GM03348 (cell line): ENCODE measurements at regions not wholly inside any gene's neighbourhood (a gene's known extent, or its start where the extent isn't known, plus 50 kb on each side); places are given as distances from the start of the nearest gene placed in this dataset.
A peak's percentile ranks its signal among the peaks of the same experiment; 100 is the strongest.
"Not testable (repeated sequence)": the region's sequence is repeated elsewhere in the genome, so short reads cannot be mapped to it uniquely, and the experiment has no call there.

ENCODE experiments used
- DNase-seq: peaks from one replicate; pipeline ENCODE4 v3.0.0; 2012; ENCODE audit warnings: low spot score

DNA sequence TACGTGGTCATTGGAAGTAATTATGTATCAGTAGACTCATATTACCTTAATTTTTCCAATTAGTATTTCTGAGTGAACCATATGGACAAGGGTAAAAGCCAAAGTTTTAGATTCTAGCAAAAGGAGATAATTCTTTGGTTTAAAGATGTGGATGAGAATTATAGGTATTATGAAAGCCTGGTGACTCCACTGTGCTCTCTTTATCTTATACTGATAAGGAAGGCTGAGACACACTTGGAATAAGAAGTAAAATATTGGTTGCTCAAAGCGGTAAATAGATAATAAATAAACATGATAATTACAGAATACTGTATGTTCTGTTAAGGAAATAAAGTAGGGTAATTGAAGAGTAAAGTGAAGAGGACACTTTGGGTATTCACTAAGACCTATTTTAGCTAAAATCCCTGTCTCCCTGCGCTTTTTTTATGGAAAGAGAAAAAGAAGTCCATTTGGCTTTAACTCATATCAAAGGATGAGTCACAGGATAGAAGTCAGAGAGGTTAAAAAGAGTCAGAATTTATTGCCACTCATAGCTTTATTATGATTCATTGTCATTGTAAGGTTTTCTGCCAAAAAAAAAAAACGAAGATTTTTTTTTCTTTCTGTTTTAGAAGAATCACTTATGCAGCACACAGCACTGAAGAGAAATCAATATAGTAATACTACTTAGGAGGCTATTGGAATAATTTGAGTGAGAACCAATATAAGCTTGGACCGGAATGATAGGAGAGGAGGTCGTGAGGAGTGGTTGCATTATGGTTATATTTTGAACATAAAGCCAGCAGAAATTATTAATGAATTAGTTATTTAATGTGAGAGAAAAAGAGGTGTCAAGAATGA is 2463.1 kb downstream of the ARAP2 start:
- DNase-seq: peak; percentile 4

GRCh38 chr4:33785843-33786242 is 2458.5 kb downstream of the ARAP2 start:
- DNase-seq: no peak

DNA sequence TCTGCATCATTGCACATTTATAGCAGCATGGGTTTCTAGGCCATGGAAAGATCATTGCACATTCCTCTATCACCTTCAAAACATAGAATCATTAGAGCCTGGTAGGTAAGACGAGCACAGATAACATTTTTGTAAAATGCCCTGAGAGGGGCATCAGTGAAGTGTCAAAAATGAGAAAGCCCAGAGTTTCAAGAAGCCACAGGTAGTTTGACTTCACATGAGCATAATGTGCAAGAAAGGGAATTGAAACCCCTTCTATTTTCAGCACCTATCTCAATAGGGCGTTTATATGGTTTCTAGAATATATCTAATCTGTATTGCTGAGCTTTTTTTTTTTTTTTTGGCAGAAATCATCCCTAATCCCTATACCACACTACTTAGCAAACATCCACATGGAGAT is 2441.7 kb downstream of the ARAP2 start:
- DNase-seq: no peak

DNA sequence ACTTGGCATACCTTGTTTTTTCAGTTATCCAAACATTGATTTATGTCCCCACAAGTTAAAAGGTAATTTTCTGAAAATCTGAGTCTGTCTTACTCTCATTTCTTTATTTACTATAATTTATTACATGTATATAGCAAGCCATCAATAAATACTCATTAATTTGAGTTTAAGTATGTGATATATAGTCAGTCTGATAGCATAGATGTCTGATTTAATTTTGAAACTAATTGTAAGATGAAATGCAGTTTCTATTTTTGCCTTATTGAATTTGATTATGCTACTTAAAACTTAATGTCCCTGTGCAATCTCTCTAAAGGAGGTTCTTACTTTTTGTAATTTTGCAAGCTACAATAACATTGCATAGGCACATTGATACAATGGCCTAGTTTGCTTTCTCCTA is 2418.6 kb downstream of the ARAP2 start:
- no peak for DNase-seq

GRCh38 chr4:33829356-33829755 is 2415.0 kb downstream of the ARAP2 start:
- not testable (repeated sequence) for DNase-seq

- peak; percentile 13 for DNase-seq
Measured at GRCh38 chr4:33831442-33832066, 2412.8 kb downstream of the ARAP2 start.

GRCh38 chr4:33835764-33836163 is 2408.6 kb downstream of the ARAP2 start:
- DNase-seq: not testable (repeated sequence)

DNA sequence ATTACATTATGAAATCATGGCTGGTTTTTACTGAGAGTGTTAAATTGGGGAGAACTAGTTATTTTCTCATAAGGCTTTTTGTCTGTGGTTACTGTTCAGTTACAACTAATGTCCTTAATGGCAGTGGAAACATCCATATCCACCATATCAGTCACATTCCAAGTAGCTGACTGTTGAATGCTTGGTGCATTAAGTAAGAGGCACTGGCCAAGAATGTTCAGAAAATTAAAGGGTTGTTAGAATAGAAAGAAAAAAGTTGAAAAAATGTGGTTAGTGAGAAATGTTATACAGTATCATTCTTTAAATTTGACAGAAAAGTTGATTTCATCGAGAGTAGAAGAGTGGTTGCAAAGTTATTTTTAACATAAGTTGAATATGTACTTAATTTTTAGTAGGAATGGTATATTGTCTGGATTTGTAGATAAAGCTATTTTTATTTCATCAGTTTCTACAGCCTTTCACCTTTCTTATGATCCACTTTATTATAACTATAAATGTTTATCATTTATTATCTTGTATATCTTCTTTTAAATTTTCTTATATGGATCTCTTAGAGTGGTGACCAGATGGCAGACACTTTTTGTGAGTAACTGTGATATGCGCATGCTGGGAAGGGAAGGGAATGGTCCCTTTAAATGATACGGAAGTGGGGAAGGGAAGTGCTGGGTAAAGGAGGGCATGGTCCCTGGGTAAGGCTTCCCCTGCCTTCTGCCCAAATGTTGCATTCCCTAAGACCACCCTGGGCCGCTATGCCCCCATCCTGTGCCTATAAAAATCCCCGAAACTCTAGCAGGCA is 2407.1 kb downstream of the ARAP2 start:
- peak; percentile 47 for DNase-seq

- DNase-seq: no peak
Measured at GRCh38 chr4:33841120-33841519, 2403.2 kb downstream of the ARAP2 start.

DNA sequence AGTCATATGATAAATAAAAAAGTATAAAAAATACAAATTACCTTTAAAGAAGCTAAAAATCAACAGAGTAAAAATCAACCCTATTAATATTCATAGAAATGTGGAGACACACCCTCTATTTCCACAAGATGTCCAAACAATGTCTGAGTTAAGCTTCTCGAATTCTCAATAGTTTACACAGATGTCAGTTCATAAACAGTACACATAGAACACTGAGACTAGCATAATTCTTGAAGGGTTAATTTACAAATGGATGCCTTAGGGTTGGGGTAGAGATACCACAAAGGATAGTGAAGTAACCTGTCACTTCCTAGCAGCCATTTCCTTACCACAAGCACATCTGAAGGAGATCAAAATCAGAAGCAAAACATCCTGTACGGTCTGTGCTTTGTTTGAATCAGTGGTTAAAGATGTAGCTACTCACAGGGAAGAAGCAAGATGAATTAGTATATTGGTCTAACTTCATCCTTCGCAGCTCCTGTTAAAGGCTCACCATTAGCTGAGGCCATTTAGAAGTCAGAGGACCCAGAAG is 2393.9 kb downstream of the ARAP2 start:
- DNase-seq: no peak

- not testable (repeated sequence) for DNase-seq
Measured at GRCh38 chr4:33853670-33854069, 2390.6 kb downstream of the ARAP2 start.

DNA sequence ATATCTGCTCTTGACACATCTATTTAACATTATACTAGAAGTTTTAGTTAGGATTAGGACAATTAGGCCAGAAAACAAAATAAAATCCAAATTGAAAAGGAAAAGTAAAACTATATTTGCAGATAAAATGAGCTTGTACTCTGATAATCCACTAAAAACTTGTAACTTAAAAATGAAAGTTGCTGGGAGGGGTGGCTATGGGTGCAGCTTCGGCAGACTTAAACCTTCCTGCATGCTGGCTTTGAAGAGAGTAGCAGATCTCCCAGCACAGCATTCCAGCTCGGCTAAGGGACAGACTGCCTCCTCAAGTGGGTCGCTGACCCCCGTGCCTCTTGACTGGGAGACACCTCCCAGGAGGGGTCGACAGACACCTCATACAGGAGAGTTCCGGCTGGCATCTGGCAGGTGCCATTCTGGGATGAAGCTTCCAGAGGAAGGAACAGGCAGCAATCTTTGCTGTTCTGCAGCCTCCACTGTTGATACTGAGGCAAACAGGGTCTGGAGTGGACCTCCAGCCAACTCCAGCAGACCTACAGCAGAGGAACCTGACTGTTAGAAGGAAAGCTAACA is 2379.9 kb downstream of the ARAP2 start:
- DNase-seq: no peak

DNA sequence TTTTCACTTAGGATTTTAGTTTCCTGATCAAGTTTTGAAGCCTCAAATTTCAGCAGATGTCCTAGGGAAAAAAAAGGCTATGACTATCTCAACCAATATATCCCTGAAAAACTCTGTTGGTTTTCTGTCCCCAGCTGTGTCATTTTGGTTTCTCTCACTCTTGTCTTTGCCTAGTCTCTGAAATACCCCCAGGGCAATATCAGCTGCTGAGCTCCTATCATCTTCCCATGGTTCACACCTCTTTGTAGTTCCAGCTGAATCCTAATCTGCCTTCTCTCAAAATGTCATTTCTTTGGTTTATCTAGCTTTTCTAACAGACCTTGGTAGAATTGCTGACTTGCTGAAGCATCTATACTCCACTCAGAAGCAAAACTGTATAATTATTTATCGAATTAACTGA is 2370.5 kb downstream of the ARAP2 start:
- no peak for DNase-seq

DNA sequence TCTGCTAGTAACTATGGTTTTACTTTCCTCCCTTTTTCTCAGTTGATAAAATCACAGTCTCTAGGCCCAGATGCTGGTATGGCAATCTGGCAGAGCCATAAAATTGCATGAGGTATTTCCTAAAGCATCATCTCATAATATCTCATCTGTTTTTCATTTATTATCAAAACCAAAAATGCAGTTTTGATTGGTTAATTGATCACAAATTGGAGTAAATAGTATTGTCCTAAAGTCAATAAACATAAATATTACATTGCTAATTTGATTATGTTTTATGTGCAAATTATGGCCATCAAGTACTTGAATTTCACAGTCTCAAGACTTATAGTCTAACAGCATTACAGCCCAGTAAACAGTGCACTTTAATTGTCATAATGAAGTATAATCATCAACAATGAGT is 2365.6 kb downstream of the ARAP2 start:
- DNase-seq: no peak

DNA sequence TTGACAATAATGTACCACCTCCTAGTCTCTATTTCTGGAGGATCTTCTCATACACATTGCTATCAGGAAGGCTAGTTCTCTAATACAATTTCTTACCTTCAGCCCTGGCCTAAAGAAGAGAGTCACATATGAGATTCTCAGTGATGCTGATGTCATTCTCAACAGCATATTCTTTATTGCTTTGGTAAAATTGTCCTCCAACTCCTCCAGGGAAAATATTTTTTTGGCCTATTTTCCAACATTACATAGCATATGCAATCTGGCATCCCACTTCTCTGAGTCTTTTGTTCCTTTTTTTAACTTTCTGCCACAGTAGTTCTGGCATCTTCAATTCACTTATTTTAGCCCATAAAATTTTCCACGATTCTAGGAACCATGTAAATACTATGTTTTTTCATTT is 2363.1 kb downstream of the ARAP2 start:
- no peak for DNase-seq

DNA sequence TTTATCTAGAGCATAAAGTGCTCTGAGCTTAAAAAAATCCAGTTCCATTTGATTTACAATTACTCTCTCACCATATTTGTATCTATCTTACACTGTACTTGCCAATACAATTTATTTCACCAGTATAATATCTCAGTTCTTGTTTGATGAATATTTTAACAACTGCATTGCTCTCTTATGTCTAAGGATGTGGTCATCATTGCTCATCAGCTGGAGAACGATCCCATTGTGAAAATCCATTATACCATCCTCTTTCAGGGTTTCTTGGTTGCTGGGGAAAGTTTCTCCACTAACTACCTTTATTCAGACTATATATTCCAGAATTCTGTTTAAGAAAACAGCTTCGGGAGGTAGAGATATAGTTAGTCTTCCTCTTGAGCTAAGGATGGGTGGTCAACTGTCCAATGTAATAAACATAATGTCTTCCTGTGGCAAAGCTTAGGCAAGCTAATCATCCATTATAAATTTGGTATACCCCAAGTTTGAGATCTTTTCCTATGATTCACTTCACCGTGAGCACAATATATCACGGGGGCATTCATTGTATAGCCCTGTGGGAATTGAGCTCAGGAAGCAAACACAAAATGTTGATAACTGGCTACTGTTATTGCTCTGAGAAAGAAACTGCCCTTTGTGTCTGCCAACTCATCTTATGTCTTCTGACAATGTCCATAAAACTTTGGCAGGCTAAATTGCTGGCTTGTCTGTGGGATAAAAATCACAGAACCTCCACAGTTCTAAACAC is 2361.9 kb downstream of the ARAP2 start:
- peak; percentile 25 for DNase-seq

DNA sequence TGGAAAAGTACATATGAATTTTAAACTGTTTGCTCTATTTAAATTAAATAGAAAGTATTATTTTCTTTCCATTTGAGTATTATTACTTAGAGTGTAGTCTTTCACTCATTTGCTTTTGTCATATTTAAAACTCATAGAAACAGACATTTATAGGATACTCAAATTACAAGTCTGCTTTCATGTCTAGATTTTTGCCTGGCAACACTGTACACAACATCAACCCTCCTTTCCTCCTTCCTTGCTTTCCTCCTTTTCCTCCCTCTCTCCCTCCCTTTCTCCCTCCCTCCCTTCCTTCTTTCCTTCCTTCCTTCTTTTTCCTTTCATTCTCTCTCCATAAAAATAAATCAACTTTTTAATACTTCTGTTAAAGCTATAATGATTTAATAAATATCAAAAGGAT is 2361.2 kb downstream of the ARAP2 start:
- no peak for DNase-seq

DNA sequence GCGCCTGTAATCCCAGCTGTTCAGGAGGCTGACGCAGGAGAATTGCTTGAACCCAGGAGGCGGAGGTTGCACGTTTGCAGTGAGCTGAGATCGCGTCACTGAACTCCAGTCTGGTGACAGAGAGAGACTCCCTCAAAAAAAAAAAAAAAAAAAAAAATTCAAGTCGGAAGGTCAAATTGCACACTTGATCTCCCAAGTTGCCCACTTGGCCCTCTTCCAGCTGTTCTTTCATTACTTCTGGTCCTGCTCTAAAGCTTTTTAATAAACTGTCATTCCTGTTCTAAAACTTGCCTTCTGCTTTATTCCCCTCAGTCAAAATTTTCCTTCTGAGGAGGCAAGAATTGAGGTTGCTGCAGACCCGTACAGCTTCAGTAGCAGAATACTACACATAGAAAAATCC is 2358.0 kb downstream of the ARAP2 start:
- no peak for DNase-seq

- DNase-seq: no peak
Measured at GRCh38 chr4:33890841-33891240, 2353.5 kb downstream of the ARAP2 start.

DNA sequence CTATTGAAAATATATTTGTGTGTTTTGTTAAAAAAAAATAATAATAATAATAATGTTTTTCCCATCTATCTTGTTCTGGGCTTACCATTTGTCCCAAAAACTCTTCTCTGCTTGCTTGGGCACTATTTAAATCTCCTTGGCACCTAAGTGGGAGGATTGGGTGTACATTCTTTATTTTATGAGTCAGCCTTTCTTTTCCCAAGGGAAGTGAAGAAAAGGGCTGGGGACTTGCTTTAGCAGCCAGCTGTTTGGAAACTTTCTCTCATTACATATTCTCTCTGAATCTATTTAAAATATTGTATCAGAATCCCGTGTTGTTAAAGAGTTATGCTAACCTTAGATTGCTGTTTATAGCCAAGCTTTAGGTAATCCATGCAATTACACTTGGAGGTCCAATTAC is 2332.4 kb downstream of the ARAP2 start:
- DNase-seq: no peak

GRCh38 chr4:33914386-33914785 is 2329.9 kb downstream of the ARAP2 start:
- no peak for DNase-seq

- no peak for DNase-seq
Measured at GRCh38 chr4:33923469-33923868, 2320.8 kb downstream of the ARAP2 start.
